Erythroblast (primary cell): ENCODE measurements at regions not wholly inside any gene's neighbourhood (a gene's known extent, or its start where the extent isn't known, plus 50 kb on each side); places are given as distances from the start of the nearest gene placed in this dataset.

Experiments used
- GATA1 ChIP-seq: IDR thresholded peaks from 2 replicates; pipeline ENCODE4 v1.6.1; 2011; ENCODE audit warnings: low read depth, mild to moderate bottlenecking, control low read depth, low read length, moderate library complexity
- POLR2A ChIP-seq: IDR thresholded peaks from 2 replicates; pipeline ENCODE4 v1.6.1; 2011; ENCODE audit warnings: mild to moderate bottlenecking, low read length

- no peak for TF ChIP-seq POLR2A
- TF ChIP-seq GATA1: no peak
Observed at GRCh38 chr6:164274493-164274892, 860.0 kb downstream of the QKI start.
